T1000 (cell line): ENCODE measurements at regions not wholly inside any gene's neighbourhood (a gene's known extent, or its start where the extent isn't known, plus 50 kb on each side); places are given as distances from the start of the nearest gene placed in this dataset.

Experiments used
- DNase-seq: peaks from one replicate; lab custom pipeline; 2025; ENCODE audit warnings: mixed read lengths; lab: John Stamatoyannopoulos, UW

DNA sequence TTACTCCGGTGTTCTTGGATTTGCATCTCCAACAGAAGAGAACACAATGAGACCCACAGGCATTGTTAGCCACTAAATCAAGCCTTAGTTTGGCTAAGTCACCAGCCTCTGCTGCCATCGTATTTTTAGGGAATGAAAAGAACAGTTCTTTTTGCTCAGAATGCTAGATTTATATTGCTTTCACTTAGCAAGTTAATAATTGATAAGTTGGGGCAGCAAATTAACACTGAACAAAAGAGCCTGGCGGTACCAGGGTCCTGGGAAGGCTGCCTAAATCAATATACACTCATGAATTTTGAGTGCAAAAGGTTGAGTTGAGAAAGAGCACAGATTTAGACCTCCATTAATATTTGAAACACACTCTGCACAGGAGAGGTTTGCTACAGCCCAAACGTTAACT is 767.7 kb downstream of the TYW1 start:
- no peak for DNase-seq

DNA sequence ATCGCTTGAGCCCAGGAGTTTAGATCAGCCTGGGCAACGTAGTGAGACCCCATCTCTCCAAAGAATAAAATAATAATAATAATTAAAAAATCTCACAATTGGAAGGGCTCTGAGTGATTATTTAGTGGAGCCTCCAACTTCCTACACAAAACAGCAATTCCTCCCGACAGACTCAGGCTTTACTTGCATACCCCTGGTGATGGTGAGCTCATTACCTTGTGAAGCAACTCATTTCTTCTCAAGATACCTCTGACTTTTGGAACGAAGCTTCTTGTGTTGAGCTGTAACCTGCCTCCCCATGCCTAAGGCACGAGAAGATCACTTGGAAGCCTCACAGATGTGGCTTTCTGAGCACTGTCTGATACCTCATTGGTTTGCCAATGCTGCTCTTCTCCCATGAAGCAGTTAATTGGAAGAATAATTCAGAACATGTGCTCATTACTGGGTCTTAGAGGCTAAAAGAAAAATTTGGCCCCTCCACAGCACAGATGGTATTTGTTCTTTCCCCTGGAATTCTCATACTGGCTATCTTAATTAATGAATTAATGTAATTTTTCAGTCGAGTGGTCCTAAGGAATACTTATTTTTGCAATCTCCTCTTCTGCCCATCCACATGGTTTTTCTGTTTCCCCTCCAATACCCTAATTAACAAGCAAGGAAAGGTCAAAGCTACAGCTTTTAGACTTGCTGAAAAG is 769.0 kb downstream of the TYW1 start:
- no peak for DNase-seq

DNA sequence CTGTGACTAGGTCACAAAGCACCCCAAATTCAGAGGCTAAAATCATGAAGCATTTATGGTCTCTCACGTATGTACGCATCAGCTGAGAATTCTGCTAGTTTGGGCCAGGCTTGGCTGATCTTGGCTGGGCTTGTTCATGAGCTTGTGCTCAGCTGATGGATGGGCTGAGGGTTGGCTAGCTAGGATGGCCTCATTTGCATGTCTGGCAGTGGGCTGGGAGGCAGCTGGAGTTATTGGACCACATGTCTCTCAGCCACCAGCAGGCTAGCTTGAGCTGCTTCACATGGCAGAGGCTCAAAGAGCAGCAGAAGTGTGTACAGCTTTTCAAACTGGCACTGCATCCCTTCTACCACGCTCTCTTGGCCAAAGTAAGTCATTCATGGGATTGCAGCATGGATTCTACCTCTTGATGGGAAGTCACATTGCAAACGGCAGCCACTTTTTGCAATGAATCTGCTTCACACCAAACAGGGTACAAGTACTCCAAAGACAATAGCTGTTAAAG is 770.3 kb downstream of the TYW1 start:
- DNase-seq = no peak

DNA sequence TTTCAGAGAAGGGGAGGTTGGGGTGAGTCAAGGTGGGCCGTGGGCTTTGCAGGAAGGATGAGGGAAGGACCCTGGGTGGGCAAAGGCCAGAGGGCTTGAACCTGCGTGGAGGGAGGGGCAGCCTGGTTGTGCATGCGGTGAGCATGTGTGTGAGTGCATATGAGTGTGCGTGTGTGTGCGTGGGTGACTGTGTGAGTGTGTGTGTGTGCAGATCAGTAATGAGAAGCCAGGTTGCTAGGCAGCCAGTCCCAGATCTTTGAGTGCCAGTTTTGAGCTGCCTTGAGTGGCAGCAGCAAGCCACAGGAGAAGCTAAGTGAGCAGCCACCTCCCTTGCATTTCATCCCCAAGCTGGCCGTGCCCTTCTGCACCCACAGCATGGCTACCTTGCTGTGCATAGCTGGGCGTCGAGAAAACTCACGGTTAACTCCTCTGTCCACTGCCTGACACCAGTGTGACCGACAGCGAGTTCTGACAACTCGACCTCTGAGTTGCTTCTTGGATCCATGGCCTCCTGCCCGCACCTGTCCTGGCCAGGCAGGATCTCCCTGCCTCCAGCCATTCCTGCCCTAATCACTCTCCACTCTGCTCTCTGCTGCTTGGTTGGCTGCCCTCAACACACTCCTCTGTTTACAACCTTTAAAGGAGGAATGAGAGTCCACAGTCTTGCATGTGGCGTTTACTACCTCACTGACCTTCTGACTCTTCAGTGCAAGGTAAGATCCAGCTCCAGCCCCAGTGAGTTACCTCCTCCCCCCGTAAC is 775.4 kb downstream of the TYW1 start:
- DNase-seq = no peak

DNA sequence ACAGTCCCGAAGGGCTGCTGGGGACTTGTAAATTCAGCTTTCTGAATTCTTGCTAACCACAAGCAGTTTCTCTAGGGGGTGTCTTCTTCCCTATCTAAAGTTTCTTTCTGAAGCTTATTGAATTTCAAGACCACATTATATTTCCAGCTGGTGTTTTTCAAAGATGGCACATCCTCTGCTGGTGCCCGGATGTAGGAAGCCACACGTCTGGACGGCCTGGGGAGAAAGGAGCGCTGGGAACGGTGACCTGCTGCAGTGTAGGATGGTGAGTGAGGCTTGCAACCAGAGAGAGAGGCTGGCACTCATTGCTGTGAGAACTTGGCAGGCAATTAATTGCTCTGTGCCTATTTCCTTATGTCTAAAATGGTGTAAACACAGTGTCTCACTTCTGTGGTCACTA is 776.4 kb downstream of the TYW1 start:
- DNase-seq = no peak

DNA sequence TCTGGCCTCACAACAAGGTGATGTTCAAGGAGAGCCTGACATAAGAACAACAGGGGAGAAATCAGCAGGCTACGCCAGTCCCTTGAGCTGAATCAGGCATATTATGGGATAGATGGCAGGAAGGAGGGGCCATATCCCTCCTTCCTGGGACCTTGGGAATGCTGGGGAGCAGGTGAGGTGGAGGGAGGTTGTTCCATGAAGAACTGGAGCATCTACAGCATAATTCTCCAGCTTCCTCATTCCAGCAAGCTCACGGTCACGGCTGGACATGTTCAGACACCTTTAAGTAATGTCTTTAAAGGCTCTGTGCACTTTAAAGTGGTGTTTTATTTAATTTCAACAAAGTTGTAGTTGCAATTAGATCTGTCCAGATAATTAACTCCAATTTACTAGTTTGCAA is 780.5 kb downstream of the TYW1 start:
- DNase-seq = no peak

DNA sequence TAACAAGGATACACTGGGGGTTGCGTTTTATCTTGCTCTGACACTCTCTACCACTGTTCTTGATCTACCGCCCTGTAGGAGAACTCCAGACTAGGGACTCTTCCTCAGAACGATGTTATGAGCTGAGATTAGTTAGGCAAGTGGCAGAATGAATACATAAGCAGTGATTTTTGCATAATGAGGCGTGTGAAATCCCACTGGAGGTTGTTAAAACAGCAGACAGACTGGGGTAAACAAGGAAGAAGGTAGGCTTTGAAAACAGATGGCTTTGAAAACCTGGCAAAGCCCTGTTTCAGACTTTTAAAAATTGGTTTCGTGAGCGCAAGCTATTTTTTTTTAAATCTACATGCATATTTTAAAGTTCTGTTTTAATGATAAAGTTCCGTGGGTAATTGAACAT is 785.2 kb downstream of the TYW1 start:
- no peak for DNase-seq

DNA sequence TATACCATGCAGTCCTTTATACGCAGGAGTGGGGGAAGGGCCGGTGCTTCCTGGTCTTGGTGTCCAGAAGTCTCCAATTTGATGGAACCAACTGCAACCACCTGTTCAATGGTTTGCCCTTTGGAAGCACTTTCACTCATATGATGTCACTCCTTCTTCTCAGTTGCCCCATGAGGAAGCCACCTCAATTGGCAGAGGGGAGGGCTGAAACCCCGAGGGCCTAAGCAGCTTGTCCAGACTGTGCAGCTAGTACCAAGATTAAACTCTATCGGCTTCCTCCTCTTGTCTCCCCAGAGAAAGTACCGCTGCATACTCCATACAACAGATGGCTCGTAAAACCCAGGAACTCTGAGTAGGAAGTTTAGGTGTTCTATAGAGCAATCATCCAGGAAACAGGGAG is 789.4 kb downstream of the TYW1 start:
- no peak for DNase-seq

DNA sequence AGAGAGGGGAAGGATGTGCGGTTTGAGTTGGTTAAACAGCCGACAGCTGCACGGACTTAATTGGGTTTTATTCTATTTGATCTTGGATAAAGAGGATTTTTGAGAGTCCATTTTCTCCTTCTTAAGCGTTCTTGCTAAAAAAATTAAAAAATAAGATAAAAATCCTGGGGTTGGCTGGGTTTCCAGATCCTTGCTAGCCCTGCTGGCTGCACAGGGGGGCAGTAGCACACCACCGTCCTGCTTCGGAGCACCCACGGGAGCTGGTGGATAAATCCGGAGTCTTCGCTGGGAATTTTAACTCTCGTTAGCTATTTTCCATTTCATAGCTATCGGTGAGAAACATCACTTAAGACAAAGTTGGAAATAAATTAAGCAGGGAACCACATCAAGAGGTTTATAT is 792.0 kb downstream of the TYW1 start:
- no peak for DNase-seq

DNA sequence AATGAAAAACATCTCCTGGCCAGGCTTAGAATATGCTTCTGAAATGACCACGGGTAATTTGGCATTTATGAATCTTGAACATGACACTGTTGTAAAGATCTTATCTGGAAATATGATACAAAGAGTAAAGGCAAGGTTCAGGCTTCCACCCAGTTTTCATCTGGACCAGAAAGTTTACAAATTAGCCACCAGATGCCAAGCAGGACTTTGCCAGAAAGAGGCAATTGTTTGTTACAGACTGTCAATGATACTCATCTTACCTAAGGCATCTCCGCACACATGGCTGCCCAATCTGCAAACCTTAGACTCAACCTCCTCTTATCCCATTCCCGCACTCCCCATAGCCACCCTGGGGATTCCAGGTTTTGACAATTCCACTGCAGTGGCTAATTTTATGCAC is 795.3 kb downstream of the TYW1 start:
- no peak for DNase-seq

DNA sequence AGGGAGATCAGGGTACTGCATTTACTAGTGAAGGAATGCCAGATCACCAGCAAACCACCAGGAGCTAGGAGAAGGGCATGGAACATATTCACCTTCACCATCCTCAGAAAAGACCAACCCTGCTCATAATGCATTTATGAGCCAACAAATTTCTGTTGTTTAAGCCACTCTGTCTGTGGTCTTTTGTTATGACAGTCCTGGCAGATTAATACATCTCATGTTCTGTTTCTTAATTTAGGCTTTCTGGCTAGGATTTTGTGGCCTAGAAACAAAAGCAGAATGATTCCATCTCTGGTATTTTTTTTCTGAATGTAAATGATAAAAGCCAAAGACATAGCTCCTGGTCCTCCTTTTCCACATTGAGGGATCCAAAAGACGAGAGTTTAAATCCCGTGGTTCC is 797.9 kb downstream of the TYW1 start:
- no peak for DNase-seq

DNA sequence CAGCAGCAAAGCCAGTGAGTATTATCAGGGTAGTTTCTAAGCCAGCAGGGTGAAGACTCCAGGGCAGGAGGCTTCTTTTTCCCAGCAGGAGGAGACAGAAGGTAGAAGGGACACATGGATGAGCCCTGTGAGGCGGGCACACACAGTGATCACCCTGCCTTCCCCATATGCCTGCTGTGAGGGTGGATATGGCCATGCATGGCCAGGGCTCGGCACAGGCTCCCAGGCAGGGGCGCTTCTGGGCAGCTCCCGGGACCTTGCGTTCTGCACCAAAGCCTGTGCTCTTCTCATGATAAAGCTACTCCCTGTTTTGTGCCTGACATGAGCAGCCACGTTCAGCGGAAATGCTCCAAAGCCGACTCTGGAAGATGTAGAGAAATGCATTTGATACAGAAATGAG is 807.2 kb downstream of the TYW1 start:
- DNase-seq = no peak

DNA sequence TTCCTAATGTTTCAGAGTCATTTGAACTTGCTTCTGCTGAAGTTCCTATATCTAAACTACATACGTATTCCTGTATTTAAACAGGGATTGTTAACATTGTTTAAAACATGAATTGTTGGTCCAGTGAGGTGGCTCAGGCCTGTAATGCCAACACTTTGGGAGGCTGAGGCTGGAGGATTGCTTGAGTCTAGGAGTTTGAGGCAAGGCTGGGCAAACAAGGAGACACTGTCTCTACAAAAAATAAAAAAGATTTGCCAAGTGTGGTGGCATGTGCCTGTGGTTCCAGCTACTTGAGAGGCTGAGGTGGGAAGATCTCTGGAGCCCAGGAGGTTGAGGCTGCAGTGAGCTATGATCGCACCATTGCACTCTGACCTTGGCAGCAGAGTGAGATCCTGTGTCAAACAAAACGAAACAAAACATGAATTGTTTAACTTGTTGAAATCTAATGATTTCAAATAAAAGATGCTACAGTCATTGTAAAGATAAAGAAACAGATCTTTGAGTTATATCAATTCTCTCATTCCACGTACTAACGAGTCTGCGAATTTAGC is 809.4 kb downstream of the TYW1 start:
- no peak for DNase-seq

DNA sequence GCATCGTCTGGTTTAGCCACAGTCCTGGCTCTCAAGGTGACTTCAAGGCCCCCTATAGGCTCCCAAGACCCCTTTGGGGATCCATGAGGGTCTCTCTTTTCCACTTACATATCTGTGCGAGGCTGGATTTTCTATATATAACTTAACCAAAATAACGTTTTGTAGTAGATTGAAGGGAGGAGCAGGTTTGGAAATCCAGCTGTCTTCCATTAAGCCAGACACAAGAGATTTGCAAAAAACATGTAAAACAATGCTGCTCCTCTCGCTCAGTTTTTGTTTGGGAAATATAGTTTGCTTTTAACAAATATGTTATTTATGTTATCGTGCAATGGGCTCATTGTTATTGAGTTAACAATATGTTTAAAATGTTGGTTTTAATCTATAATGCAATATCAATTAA is 811.2 kb downstream of the TYW1 start:
- no peak for DNase-seq

DNA sequence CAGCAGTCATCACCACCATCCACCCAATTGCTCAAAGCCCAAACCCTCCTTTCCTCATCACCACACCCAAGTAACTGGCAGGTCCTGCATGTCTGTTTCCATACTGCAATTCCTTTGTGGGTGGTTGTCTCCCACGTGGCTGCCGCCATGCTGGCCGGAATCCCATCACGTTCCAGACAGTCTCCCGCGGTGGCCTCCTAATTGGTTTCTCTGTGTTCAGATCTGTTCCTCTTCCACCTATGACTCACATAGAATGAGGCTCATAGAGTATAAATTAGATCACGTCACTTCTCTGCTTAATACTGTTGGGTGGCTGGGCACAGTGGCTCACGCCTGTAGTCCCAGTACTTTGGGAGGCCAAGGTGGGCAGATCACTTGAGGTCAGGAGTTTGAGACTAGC is 813.0 kb downstream of the TYW1 start:
- no peak for DNase-seq

DNA sequence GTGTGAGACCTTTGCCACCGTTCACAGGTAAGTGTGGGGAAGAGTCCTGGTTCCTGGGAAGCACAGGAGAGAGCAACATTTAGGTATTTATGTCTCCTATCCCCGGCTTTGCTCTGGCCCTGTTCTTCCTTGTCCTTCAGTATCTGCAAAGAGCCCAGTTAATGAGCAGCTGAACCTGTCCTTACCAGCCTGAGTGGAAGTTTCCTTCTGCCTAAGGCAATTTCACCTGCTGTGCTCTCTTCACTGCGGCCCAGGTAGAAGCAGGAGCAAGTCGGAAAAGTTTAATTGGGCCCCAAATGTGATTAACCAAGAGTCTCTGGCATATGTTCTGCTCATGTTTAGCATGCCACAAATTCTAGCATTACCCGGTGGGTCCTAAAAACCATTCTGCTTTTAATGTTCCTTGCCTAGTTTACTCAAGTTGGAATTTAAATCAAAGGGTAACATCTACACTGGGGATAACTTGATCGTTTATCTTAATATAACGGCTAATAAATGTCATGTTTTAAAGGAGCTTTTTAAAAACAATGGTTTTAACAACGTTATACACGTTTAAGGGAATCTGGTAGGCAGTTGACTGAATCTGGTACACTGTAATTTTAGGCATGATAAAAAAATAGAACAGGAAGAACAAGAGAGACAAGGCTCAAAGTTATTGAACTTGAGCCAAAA is 817.1 kb downstream of the TYW1 start:
- DNase-seq = no peak

DNA sequence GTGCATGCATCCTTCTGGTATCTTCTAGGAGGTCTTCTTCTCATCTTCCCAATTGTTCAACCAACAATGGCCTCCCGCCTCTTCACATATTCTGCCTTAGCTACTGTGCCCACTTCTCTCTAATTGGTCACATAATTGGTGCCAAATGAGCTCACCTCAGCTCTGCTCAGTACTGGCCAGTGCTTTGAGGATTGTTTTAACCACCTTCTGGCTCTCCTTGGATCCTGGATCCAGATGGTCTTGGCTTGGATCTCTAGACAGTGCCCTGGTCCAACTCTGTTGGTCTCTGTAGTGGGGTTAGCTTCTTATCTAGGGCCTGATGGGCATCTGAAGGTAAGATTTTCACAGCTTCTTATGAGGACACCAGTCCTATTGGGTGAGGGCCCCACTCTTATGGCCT is 820.8 kb downstream of the TYW1 start:
- no peak for DNase-seq

DNA sequence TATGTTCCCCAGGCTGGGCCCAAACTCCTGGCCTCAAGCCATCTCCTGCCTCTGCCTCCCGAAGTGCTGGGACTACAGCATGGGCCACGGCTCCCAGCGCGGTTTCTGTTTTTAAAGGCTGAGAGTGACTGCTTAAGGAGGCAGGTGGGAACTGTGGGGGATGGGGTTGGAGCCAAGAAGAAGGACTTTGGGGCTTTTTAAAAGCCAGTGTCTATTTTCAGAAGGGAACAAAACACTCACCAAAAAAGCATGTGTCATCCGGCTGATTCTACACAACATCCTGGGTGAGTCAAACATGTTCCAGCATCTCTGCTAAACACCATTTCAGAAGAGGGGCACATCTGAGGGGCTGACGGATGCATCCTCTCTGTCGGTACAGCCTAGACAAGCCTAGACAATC is 824.5 kb downstream of the TYW1 start:
- DNase-seq = peak; percentile 13

DNA sequence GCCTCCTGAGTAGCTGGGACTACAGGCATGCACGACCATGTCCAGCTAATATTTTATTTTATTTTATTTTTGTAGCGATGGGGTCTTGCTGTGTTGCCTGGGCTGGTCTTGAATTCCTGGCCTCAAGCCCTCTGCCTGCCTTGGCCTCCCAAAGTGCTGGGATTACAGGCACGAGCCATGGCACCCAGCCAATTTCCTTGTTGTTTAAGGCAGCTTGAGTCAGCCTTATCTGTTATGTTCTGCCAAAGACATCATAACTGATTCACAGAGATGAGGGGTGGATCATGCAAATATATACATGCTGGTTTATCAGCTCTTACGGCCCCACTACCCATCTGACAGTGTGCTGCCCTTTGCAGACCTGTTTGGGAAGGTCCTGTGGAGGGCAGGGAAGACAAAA is 826.7 kb downstream of the TYW1 start:
- DNase-seq = no peak

DNA sequence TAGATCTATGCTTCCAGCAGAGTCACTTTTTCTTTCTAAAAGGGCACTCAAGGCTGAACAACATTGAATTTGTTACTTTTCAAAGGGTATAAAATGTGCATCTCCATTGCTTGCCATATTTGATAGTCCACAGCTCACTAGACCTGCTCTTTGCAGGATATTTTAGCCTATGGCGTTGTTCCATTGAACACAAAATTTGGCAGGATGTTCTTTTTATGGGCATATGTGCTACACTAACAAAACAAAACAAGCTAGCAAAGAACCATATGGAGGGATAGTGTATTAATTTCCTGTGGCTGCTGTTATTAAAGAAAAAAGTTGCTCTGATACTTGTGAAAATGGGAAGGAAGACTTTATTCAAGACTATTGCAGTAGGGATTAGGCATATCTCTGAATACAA is 828.7 kb downstream of the TYW1 start:
- no peak for DNase-seq

DNA sequence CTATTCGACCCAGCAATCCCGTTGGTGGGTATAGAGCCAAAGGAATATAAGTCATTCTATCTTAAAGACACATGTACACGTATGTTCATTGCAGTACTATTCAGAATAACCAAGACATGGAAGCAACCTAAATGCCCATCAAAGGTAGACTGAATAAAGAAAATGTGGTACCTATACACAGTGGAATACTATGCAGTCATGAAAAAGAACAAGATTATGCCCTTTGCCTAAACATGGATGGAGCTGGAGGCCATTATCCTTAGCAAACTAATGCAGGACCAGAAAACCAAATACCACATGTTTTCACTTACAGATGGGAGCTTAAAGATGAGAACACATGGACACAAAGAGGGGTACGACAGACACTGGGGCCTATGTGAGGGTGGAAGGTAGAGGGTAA is 845.3 kb downstream of the TYW1 start:
- DNase-seq = no peak

DNA sequence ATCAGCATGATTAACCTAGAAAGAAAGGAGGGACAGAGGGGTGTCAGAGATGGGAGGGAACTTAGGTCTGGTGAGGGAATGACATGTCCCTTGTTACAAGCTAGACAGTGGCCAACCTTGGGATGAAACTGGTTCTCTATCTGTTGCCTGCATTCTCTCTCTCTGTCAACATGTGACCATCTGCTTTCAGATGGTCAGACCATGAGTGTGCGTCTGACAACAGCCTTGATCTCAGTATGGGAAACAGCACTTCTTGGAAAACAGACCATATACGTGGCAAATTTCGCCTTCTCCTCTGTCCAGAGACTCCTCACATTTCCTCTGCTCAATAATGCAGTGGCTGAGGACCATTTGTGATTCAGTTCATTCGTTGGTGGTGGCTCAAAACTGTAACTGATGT is 845.9 kb downstream of the TYW1 start:
- DNase-seq = no peak

DNA sequence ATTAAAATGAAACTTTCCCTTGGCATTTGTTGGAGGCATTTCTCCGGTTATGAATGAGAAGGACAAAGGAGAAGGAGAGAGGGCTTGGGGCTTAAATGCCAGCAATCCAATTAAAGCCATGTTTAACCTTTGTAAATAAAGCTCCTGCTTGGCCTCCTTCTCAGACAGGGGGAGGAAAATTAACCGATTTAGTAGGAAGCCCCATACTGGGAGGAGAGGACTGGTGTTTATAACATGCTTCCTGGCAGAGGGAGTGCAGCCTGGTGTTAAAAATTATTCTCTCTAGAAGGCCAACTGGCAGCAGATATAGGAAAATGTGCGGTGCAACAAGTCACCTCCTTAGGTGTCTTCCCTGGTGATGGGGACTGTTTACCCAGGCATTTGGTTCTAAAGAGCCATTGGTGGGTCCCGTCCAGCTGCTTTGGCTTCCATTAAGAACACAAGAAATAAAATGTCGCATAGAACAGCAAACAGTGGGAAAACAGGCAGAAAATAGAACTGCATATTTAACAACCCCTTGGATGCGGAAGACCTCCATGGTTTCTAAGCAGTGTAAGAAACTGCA is 846.5 kb downstream of the TYW1 start:
- DNase-seq = no peak
